SK-N-SH (cell line): ENCODE measurements at regions not wholly inside any gene's neighbourhood (a gene's known extent, or its start where the extent isn't known, plus 50 kb on each side); places are given as distances from the start of the nearest gene placed in this dataset.
"Not testable (repeated sequence)": the region's sequence is repeated elsewhere in the genome, so short reads cannot be mapped to it uniquely, and the experiment has no call there.

Experiments
- RCOR1 ChIP-seq: fragments of 150-350 bp; IDR thresholded peaks from 2 replicates; pipeline ENCODE4 v1.6.1; 2017; ENCODE audit warnings: antibody characterized with exemption, low read length
- REST ChIP-seq: IDR thresholded peaks from 2 replicates; pipeline ENCODE4 v1.6.1; 2012; ENCODE audit warnings: mild to moderate bottlenecking, low read depth, low read length, moderate library complexity
- RFX5 ChIP-seq: IDR thresholded peaks from 2 replicates; pipeline ENCODE4 v1.6.1; 2012; ENCODE audit warnings: mild to moderate bottlenecking, improper control_type of control experiment, low read length
- TF ChIP-seq, protein P1 (sequence below): IDR thresholded peaks from 2 replicates; pipeline ENCODE4 v1.4.0; 2012; ENCODE audit warnings: low read depth, borderline replicate concordance
- TF ChIP-seq, protein P2 (sequence below): fragments of 200-600 bp; sonication (generic); IDR thresholded peaks from 2 replicates; pipeline ENCODE4 v1.6.1; 2017; ENCODE audit warnings: antibody characterized with exemption, mild to moderate bottlenecking, moderate library complexity

DNA sequence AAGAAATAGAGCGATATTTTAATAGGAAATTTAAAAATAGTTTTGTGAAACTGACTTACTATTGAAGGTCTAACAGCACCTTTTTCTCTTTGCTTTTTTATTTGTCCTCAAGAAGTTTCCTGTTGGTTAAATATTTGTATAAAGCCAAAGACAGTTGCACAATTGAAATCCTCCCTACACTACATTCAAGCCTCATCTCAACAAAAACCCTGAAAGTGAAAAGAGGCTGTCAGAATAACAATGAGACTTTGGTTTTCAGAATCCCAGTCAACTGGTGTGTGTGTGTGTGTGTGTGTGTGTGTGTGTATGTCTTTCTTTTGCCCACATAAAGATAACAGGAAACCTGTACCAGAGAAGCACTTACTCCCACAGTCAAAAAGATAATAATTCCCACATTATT lies 313.6 kb upstream of the FRG1 start:
- not testable (repeated sequence) for TF ChIP-seq RCOR1, REST, RFX5
- TF ChIP-seq, protein P1, sequence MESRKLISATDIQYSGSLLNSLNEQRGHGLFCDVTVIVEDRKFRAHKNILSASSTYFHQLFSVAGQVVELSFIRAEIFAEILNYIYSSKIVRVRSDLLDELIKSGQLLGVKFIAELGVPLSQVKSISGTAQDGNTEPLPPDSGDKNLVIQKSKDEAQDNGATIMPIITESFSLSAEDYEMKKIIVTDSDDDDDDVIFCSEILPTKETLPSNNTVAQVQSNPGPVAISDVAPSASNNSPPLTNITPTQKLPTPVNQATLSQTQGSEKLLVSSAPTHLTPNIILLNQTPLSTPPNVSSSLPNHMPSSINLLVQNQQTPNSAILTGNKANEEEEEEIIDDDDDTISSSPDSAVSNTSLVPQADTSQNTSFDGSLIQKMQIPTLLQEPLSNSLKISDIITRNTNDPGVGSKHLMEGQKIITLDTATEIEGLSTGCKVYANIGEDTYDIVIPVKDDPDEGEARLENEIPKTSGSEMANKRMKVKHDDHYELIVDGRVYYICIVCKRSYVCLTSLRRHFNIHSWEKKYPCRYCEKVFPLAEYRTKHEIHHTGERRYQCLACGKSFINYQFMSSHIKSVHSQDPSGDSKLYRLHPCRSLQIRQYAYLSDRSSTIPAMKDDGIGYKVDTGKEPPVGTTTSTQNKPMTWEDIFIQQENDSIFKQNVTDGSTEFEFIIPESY = not testable (repeated sequence)
- TF ChIP-seq, protein P2, sequence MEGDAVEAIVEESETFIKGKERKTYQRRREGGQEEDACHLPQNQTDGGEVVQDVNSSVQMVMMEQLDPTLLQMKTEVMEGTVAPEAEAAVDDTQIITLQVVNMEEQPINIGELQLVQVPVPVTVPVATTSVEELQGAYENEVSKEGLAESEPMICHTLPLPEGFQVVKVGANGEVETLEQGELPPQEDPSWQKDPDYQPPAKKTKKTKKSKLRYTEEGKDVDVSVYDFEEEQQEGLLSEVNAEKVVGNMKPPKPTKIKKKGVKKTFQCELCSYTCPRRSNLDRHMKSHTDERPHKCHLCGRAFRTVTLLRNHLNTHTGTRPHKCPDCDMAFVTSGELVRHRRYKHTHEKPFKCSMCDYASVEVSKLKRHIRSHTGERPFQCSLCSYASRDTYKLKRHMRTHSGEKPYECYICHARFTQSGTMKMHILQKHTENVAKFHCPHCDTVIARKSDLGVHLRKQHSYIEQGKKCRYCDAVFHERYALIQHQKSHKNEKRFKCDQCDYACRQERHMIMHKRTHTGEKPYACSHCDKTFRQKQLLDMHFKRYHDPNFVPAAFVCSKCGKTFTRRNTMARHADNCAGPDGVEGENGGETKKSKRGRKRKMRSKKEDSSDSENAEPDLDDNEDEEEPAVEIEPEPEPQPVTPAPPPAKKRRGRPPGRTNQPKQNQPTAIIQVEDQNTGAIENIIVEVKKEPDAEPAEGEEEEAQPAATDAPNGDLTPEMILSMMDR = not testable (repeated sequence)
